Activated CD4-positive, alpha-beta T cell treated with anti-CD3 and anti-CD28 coated beads, Interleukin-2, amount 10 ng/mL, durations not matched to agents 7 days and 5 days (primary cell): ENCODE measurements at regions not wholly inside any gene's neighbourhood (a gene's known extent, or its start where the extent isn't known, plus 50 kb on each side); places are given as distances from the start of the nearest gene placed in this dataset.

ENCODE experiments used
- CTCF ChIA-PET: fragments of 350-600 bp; sonication (Branson Sonifier 250); formaldehyde crosslinking; loops from one replicate; lab custom pipeline; 2021; ENCODE audit warnings: antibody characterized with exemption; lab: Charles Lee
- POLR2A ChIA-PET: fragments of 350-600 bp; sonication (Branson Sonifier 250); formaldehyde crosslinking; loops from one replicate; lab custom pipeline; 2021; ENCODE audit warnings: antibody characterized with exemption; lab: Charles Lee
- DNase-seq: peaks from one replicate; pipeline ENCODE4 v3.0.0-alpha.2; 2020
- H3K27ac Mint-ChIP-seq: one replicate; pipeline ENCODE4 v1.8.0; 2021; ENCODE audit warnings: mild to moderate bottlenecking, moderate library complexity, mixed read lengths
- H3K27me3 Mint-ChIP-seq: one replicate; pipeline ENCODE4 v1.8.0; 2021; ENCODE audit warnings: mixed read lengths
- H3K36me3 Mint-ChIP-seq: one replicate; pipeline ENCODE4 v1.8.0; 2021; ENCODE audit warnings: low read depth, mixed read lengths
- H3K4me1 Mint-ChIP-seq: one replicate; pipeline ENCODE4 v1.8.0; 2021; ENCODE audit warnings: mixed read lengths
- H3K4me3 Mint-ChIP-seq: one replicate; pipeline ENCODE4 v1.8.0; 2021; ENCODE audit warnings: mild to moderate bottlenecking, moderate library complexity, mixed read lengths
- H3K9me3 Mint-ChIP-seq: one replicate; pipeline ENCODE4 v1.8.0; 2021; ENCODE audit warnings: mixed read lengths

GRCh38 chr7:18123508-18124239, 96.0 kb upstream of the PRPS1L1 start:
- no peaks in the 10 kb centered on the region for H3K4me1 Mint-ChIP-seq
- H3K4me3 Mint-ChIP-seq: no peak overlapping the region
- no peak for DNase-seq
- POLR2A ChIA-PET: no interaction called here
- no peak overlapping the region for H3K27ac Mint-ChIP-seq
- no peaks in the 10 kb centered on the region for H3K36me3 Mint-ChIP-seq
- H3K9me3 Mint-ChIP-seq: no peaks in the 10 kb centered on the region
- peaks cover 4% of the 10 kb centered on the region for H3K27me3 Mint-ChIP-seq
- CTCF ChIA-PET: no interaction called here

DNA sequence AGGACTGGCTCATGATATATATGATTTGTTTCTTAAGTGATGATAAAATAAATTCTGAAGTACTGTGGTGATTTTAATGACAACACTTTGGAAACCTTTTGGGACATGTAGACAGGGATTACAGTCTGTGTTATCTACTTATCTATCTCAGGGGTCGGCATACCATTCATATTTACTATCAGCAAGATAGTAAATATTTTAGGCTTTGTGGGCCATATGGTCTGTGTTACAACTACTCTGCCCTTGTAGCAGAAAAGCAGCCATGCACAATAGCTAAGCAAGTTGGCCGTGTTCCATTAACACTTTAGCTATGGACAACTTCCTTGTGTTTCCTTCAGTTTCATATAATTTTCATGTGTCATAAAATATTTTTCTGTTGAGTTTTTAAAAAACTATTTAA, 97.8 kb upstream of the PRPS1L1 start:
- Mint-ChIP-seq H3K9me3 (no peaks in the 10 kb centered on the region), H3K4me3 (no peak overlapping the region), H3K36me3 (no peaks in the 10 kb centered on the region), H3K27me3 (peaks cover 6% of the 10 kb centered on the region), H3K27ac (no peak overlapping the region), H3K4me1 (no peaks in the 10 kb centered on the region)
- CTCF ChIA-PET: no interaction called here
- DNase-seq: no peak
- POLR2A ChIA-PET: no interaction called here

GRCh38 chr7:18126281-18126680, 98.6 kb upstream of the PRPS1L1 start:
- H3K27ac Mint-ChIP-seq: no peak overlapping the region
- POLR2A ChIA-PET: no interaction called here
- H3K4me1 Mint-ChIP-seq: no peaks in the 10 kb centered on the region
- CTCF ChIA-PET: no interaction called here
- H3K9me3 Mint-ChIP-seq: no peaks in the 10 kb centered on the region
- H3K27me3 Mint-ChIP-seq: peaks cover 3% of the 10 kb centered on the region
- H3K36me3 Mint-ChIP-seq: no peaks in the 10 kb centered on the region
- no peak overlapping the region for H3K4me3 Mint-ChIP-seq
- DNase-seq: no peak

- CTCF ChIA-PET: interaction anchor here (0.6 kb wide), 1 partner anchor 1306 kb away, joined by 5 read pairs; no protein-coding TSS in a partner anchor
- H3K36me3 Mint-ChIP-seq: no peaks in the 10 kb centered on the region
Measured at GRCh38 chr7:18128846-18129245, 101.2 kb upstream of the PRPS1L1 start.

DNA sequence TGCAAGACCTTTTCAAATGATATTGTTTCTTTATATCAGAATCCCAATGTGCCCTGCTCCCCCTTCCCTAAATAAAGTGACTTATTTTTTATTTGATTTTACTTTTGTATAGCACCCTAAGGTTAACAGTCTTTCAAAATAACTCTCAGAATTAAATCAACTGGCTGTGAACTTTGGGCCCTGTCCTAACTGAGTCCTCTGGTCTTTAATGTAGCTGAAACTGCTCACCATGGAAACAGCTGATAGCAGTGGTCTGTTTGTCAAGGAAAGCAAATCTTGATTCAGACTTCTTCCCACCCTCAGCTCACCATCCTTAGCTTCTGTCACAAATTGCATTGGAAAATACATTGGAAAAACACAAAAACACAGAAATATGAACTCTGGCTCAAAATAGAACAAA, 105.2 kb upstream of the PRPS1L1 start:
- H3K9me3 Mint-ChIP-seq: no peaks in the 10 kb centered on the region
- H3K4me1 Mint-ChIP-seq: no peaks in the 10 kb centered on the region
- CTCF ChIA-PET: no interaction called here
- POLR2A ChIA-PET: no interaction called here
- no peaks in the 10 kb centered on the region for H3K36me3 Mint-ChIP-seq
- no peak for DNase-seq
- no peak overlapping the region for H3K4me3 Mint-ChIP-seq
- H3K27ac Mint-ChIP-seq: no peak overlapping the region
- peaks cover 3% of the 10 kb centered on the region for H3K27me3 Mint-ChIP-seq

More at GRCh38 chr7:18128846-18129245, 101.2 kb upstream of the PRPS1L1 start:
- no peak overlapping the region for H3K4me3 Mint-ChIP-seq
- H3K4me1 Mint-ChIP-seq: no peaks in the 10 kb centered on the region
- H3K9me3 Mint-ChIP-seq: no peaks in the 10 kb centered on the region
- no peak overlapping the region for H3K27ac Mint-ChIP-seq
- DNase-seq: no peak
- H3K27me3 Mint-ChIP-seq: peaks cover 3% of the 10 kb centered on the region
- POLR2A ChIA-PET: no interaction called here

- ChIA-PET POLR2A (no interaction called here), CTCF (no interaction called here)
- no peak overlapping the region for H3K4me3 Mint-ChIP-seq
- H3K36me3 Mint-ChIP-seq: no peaks in the 10 kb centered on the region
- H3K9me3 Mint-ChIP-seq: no peaks in the 10 kb centered on the region
- DNase-seq: no peak
- H3K4me1 Mint-ChIP-seq: no peaks in the 10 kb centered on the region
- no peaks in the 10 kb centered on the region for H3K27me3 Mint-ChIP-seq
- no peak overlapping the region for H3K27ac Mint-ChIP-seq
Measured at GRCh38 chr7:18133921-18134320, 106.3 kb upstream of the PRPS1L1 start.

- peaks cover 4% of the 10 kb centered on the region for H3K27me3 Mint-ChIP-seq
- DNase-seq: no peak
- POLR2A ChIA-PET: no interaction called here
- H3K36me3 Mint-ChIP-seq: no peaks in the 10 kb centered on the region
- no peak overlapping the region for H3K27ac Mint-ChIP-seq
- H3K4me1 Mint-ChIP-seq: no peaks in the 10 kb centered on the region
- H3K9me3 Mint-ChIP-seq: no peaks in the 10 kb centered on the region
- no peak overlapping the region for H3K4me3 Mint-ChIP-seq
- CTCF ChIA-PET: no interaction called here
Measured at GRCh38 chr7:18140943-18141342, 113.3 kb upstream of the PRPS1L1 start.

DNA sequence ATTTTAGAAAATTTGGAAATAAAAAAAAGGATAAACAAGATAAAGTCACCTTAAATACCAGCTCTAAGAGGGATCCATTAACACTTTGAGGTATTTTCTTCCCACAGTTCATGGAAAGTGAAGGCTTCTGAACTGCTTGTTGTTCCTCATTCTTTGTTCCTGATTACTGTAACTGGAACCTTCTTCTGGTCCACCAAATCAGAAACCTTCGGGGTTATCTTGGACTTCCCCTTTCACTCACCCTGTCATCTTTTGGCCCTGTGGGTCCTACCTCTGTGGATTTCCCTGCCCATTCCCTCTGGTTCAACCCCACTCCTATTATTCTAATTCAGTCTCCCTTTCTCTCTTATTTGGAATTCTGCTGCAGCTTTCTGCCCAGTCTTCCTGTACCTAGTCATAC, 116.5 kb upstream of the PRPS1L1 start:
- Mint-ChIP-seq H3K9me3 (no peaks in the 10 kb centered on the region), H3K27ac (no peak overlapping the region), H3K27me3 (peaks cover 4% of the 10 kb centered on the region), H3K4me1 (no peaks in the 10 kb centered on the region), H3K4me3 (no peak overlapping the region), H3K36me3 (no peaks in the 10 kb centered on the region)
- DNase-seq: no peak
- POLR2A ChIA-PET: no interaction called here
- CTCF ChIA-PET: no interaction called here

DNA sequence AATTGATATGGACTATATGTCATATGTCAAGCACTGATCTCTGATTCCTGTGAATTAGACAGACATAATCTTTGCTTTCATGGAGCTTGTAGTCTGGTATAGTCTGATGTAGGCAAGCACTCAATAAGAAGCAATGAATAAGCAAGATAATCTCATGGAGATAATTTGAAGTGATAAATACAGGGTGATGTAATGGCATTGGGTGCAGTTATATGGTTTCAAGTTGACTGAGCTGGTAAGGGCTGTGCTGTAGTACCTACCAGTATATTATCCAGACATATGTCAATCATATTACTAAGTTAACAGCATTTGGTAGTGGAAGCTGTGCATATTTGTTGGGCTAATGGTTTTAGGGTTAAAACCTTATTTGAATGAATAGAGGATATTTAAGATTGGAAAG, 117.5 kb upstream of the PRPS1L1 start:
- no peak for DNase-seq
- POLR2A ChIA-PET: no interaction called here
- H3K27me3 Mint-ChIP-seq: peaks cover 4% of the 10 kb centered on the region
- H3K9me3 Mint-ChIP-seq: no peaks in the 10 kb centered on the region
- no peak overlapping the region for H3K27ac Mint-ChIP-seq
- no peak overlapping the region for H3K4me3 Mint-ChIP-seq
- CTCF ChIA-PET: no interaction called here
- H3K4me1 Mint-ChIP-seq: no peaks in the 10 kb centered on the region
- H3K36me3 Mint-ChIP-seq: no peaks in the 10 kb centered on the region

- Mint-ChIP-seq H3K36me3 (no peaks in the 10 kb centered on the region), H3K27me3 (no peaks in the 10 kb centered on the region), H3K4me3 (no peak overlapping the region), H3K27ac (no peak overlapping the region), H3K9me3 (no peaks in the 10 kb centered on the region), H3K4me1 (no peaks in the 10 kb centered on the region)
- POLR2A ChIA-PET: no interaction called here
- CTCF ChIA-PET: no interaction called here
- DNase-seq: no peak
Measured at GRCh38 chr7:18151422-18151821, 123.8 kb upstream of the PRPS1L1 start.

GRCh38 chr7:18153183-18153748, 125.6 kb upstream of the PRPS1L1 start:
- Mint-ChIP-seq H3K27ac (no peak overlapping the region), H3K9me3 (no peaks in the 10 kb centered on the region), H3K27me3 (no peaks in the 10 kb centered on the region), H3K4me3 (no peak overlapping the region), H3K36me3 (no peaks in the 10 kb centered on the region), H3K4me1 (no peaks in the 10 kb centered on the region)
- POLR2A ChIA-PET: no interaction called here
- DNase-seq: no peak
- CTCF ChIA-PET: interaction anchor here (0.6 kb wide), 1 partner anchor 729 kb away, joined by 3 read pairs; no protein-coding TSS in a partner anchor

DNA sequence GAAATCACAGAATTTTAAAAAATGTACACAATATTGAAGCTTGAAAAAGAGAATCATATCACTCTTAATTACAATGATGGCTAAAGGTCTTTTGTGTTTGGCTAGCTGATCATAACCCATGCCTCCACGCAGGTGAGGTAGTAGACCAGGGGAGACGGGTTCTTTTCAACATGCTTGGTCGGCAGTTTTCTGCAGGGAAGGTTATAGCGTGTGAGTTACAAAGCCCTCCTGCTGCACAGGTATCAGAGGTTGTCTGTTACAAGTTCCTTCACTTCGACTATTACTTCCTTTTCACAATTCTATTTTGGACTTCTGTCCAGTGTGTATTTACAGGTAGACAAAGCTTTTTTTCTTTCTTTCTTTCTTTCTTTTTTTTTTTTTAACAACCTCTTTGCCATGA, 127.1 kb upstream of the PRPS1L1 start:
- no peak overlapping the region for H3K27ac Mint-ChIP-seq
- no peak for DNase-seq
- no peaks in the 10 kb centered on the region for H3K27me3 Mint-ChIP-seq
- no peaks in the 10 kb centered on the region for H3K9me3 Mint-ChIP-seq
- H3K36me3 Mint-ChIP-seq: no peaks in the 10 kb centered on the region
- ChIA-PET CTCF (no interaction called here), POLR2A (no interaction called here)
- H3K4me3 Mint-ChIP-seq: no peak overlapping the region
- no peaks in the 10 kb centered on the region for H3K4me1 Mint-ChIP-seq

DNA sequence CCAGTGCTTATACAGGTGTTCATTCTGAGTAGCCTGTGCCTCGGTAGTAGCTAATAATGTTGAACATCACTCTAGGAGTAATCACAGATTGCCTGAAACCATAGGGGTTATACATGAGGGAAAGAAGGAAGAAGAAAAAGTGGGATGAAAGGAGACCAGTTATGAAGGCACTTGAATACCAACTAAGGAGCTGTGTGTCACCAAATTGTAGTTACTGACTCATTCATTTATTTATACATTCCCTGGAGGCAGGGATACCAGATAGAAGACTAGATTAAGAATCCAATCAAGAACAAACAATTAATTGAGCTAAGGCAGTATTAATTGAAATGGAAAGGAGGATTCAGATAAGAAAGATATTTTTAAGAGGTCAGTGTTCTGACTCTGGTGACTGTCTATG, 129.6 kb upstream of the PRPS1L1 start:
- no peaks in the 10 kb centered on the region for H3K9me3 Mint-ChIP-seq
- ChIA-PET CTCF (no interaction called here), POLR2A (no interaction called here)
- H3K36me3 Mint-ChIP-seq: no peaks in the 10 kb centered on the region
- H3K4me3 Mint-ChIP-seq: no peak overlapping the region
- no peak overlapping the region for H3K27ac Mint-ChIP-seq
- DNase-seq: no peak
- peaks cover 4% of the 10 kb centered on the region for H3K27me3 Mint-ChIP-seq
- no peaks in the 10 kb centered on the region for H3K4me1 Mint-ChIP-seq

DNA sequence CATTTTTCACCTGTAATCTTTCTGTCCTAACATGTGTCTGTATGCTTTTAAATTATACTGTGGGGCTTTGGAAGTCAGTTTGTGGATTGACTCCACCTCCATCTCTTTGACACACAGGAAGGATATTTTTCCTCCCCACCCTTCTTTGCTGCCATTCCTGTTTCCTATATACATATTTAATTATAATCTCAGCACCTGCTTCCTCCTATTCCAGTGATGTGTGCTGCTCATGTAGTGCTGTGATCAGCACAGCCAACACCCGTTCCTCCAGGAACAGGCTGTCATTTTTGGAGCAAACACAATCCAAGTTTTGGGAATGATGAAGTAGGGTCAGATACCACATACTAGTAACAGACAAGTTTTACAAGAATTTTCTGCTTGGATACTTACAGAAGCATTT, 135.0 kb upstream of the PRPS1L1 start:
- ChIA-PET CTCF (no interaction called here), POLR2A (no interaction called here)
- Mint-ChIP-seq H3K9me3 (no peaks in the 10 kb centered on the region), H3K36me3 (no peaks in the 10 kb centered on the region), H3K27ac (no peak overlapping the region), H3K27me3 (peaks cover 4% of the 10 kb centered on the region), H3K4me1 (no peaks in the 10 kb centered on the region), H3K4me3 (no peak overlapping the region)
- no peak for DNase-seq
